COLO668 (cell line): ENCODE measurements at regions not wholly inside any gene's neighbourhood (a gene's known extent, or its start where the extent isn't known, plus 50 kb on each side); places are given as distances from the start of the nearest gene placed in this dataset.

ENCODE experiments used
- DNase-seq: peaks from one replicate; lab custom pipeline; 2025; ENCODE audit not compliant: unreplicated experiment; lab: John Stamatoyannopoulos, UW

GRCh38 chr4:66636349-66636748 is 909.0 kb downstream of the CENPC start:
- DNase-seq = no peak

- no peak for DNase-seq
Observed at GRCh38 chr4:66633477-66633876, 911.8 kb downstream of the CENPC start.

GRCh38 chr4:66629927-66630326 is 915.4 kb downstream of the CENPC start:
- no peak for DNase-seq

- DNase-seq = no peak
Observed at GRCh38 chr4:66628146-66628545, 917.2 kb downstream of the CENPC start.

- no peak for DNase-seq
Observed at GRCh38 chr4:66625480-66625879, 919.8 kb downstream of the CENPC start.

GRCh38 chr4:66613591-66613990 is 931.7 kb downstream of the CENPC start:
- no peak for DNase-seq

GRCh38 chr4:66609014-66609413 is 936.3 kb downstream of the CENPC start:
- DNase-seq = peak; percentile 4

- DNase-seq = no peak
Observed at GRCh38 chr4:66606908-66607307, 936.6 kb upstream of the EPHA5 start.

- no peak for DNase-seq
Observed at GRCh38 chr4:66606215-66606614, 935.9 kb upstream of the EPHA5 start.

GRCh38 chr4:66604192-66604591 is 933.9 kb upstream of the EPHA5 start:
- DNase-seq = no peak

- DNase-seq = no peak
Observed at GRCh38 chr4:66602622-66603021, 932.3 kb upstream of the EPHA5 start.

- no peak for DNase-seq
Observed at GRCh38 chr4:66591968-66592367, 921.7 kb upstream of the EPHA5 start.

GRCh38 chr4:66590488-66591215 is 920.4 kb upstream of the EPHA5 start:
- no peak for DNase-seq

GRCh38 chr4:66589183-66589582 is 918.9 kb upstream of the EPHA5 start:
- DNase-seq = no peak

- DNase-seq = no peak
Observed at GRCh38 chr4:66585767-66586166, 915.5 kb upstream of the EPHA5 start.

- no peak for DNase-seq
Observed at GRCh38 chr4:66577922-66578321, 907.6 kb upstream of the EPHA5 start.

GRCh38 chr4:66575008-66575696 is 904.9 kb upstream of the EPHA5 start:
- DNase-seq = peak; percentile 52

GRCh38 chr4:66574145-66574978 is 904.1 kb upstream of the EPHA5 start:
- no peak for DNase-seq

- no peak for DNase-seq
Observed at GRCh38 chr4:66572949-66573348, 902.7 kb upstream of the EPHA5 start.

GRCh38 chr4:66571145-66571695 is 900.9 kb upstream of the EPHA5 start:
- DNase-seq = no peak

- DNase-seq = no peak
Observed at GRCh38 chr4:66569228-66569627, 898.9 kb upstream of the EPHA5 start.
